ENCODE measurements at regions not wholly inside any gene's neighbourhood (a gene's known extent, or its start where the extent isn't known, plus 50 kb on each side); places are given as distances from the start of the nearest gene placed in this dataset.
"Not testable (repeated sequence)": the region's sequence is repeated elsewhere in the genome, so short reads cannot be mapped to it uniquely, and the experiment has no call there.

GRCh38 chr5:67864335-67864734 lies 351.2 kb upstream of the PIK3R1 start:
- DNase-seq, result not testable (repeated sequence)

- no peak for DNase-seq
These were observed 357.0 kb upstream of the PIK3R1 start for GRCh38 chr5:67858471-67859031.

GRCh38 chr5:67857502-67857901 lies 358.1 kb upstream of the PIK3R1 start:
- no peak for DNase-seq

GRCh38 chr5:67855523-67855922 lies 360.0 kb upstream of the PIK3R1 start:
- no peak for DNase-seq

- not testable (repeated sequence) for DNase-seq
These were observed 364.6 kb upstream of the PIK3R1 start for GRCh38 chr5:67850906-67851305.

GRCh38 chr5:67844924-67845323 lies 370.6 kb upstream of the PIK3R1 start:
- DNase-seq, result no peak

- no peak for DNase-seq
These were observed 372.8 kb upstream of the PIK3R1 start for GRCh38 chr5:67842806-67843205.

GRCh38 chr5:67837225-67837624 lies 378.3 kb upstream of the PIK3R1 start:
- not testable (repeated sequence) for DNase-seq

GRCh38 chr5:67836496-67836895 lies 379.1 kb upstream of the PIK3R1 start:
- DNase-seq, result not testable (repeated sequence)

- DNase-seq, result no peak
These were observed 384.5 kb upstream of the PIK3R1 start for GRCh38 chr5:67831048-67831447.

GRCh38 chr5:67827541-67827940 lies 388.0 kb upstream of the PIK3R1 start:
- DNase-seq, result no peak

- DNase-seq, result no peak
These were observed 390.7 kb upstream of the PIK3R1 start for GRCh38 chr5:67824852-67825251.

- DNase-seq, result no peak
These were observed 397.9 kb upstream of the PIK3R1 start for GRCh38 chr5:67817652-67818051.

- DNase-seq, result no peak
These were observed 399.1 kb upstream of the PIK3R1 start for GRCh38 chr5:67816456-67816855.

GRCh38 chr5:67815455-67816391 lies 399.8 kb upstream of the PIK3R1 start:
- no peak for DNase-seq

- no peak for DNase-seq
These were observed 400.8 kb upstream of the PIK3R1 start for GRCh38 chr5:67814569-67815311.

- no peak for DNase-seq
These were observed 401.5 kb upstream of the PIK3R1 start for GRCh38 chr5:67813877-67814539.

- no peak for DNase-seq
These were observed 406.0 kb upstream of the PIK3R1 start for GRCh38 chr5:67809589-67809988.

GRCh38 chr5:67808340-67808739 lies 407.2 kb upstream of the PIK3R1 start:
- DNase-seq, result no peak

GRCh38 chr5:67807439-67807888 lies 408.1 kb upstream of the PIK3R1 start:
- DNase-seq, result no peak

GRCh38 chr5:67806654-67807438 lies 408.7 kb upstream of the PIK3R1 start:
- DNase-seq, result no peak
